ENCODE measurements at regions not wholly inside any gene's neighbourhood (a gene's known extent, or its start where the extent isn't known, plus 50 kb on each side); places are given as distances from the start of the nearest gene placed in this dataset.

DNA sequence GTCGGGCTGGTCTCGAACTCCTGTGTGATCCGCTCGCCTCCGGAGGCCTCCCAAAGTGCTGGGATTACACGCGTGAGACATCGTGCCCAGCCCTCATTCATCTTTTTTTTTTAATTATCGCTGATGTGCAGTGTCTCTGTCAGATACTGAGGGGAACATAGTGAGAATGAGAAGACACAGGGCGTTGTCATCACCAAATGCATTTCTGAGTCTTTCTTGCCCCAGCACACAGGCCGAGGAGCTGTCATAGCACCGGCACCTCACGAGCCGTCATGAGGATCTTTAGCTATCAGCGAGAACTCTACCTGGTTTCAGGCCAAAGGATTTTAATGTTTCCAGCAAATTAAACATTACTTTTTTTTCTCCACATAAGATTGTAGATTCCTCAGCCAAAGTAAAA lies 548.0 kb upstream of the SOX11 start:
- DNase-seq (ENCODE audit: low spot score): no peak
- TF ChIP-seq, protein P1, sequence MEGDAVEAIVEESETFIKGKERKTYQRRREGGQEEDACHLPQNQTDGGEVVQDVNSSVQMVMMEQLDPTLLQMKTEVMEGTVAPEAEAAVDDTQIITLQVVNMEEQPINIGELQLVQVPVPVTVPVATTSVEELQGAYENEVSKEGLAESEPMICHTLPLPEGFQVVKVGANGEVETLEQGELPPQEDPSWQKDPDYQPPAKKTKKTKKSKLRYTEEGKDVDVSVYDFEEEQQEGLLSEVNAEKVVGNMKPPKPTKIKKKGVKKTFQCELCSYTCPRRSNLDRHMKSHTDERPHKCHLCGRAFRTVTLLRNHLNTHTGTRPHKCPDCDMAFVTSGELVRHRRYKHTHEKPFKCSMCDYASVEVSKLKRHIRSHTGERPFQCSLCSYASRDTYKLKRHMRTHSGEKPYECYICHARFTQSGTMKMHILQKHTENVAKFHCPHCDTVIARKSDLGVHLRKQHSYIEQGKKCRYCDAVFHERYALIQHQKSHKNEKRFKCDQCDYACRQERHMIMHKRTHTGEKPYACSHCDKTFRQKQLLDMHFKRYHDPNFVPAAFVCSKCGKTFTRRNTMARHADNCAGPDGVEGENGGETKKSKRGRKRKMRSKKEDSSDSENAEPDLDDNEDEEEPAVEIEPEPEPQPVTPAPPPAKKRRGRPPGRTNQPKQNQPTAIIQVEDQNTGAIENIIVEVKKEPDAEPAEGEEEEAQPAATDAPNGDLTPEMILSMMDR (IDR thresholded peaks at IDR 0.05; ENCODE audit: extremely low read depth, insufficient read depth, missing control alignments): no peak
- in situ Hi-C loops (cut with MboI; ENCODE audit: low pct_unique_long_range_greater_than_20kb, low sequenced_read_pairs, unreplicated experiment): no loop called here

DNA sequence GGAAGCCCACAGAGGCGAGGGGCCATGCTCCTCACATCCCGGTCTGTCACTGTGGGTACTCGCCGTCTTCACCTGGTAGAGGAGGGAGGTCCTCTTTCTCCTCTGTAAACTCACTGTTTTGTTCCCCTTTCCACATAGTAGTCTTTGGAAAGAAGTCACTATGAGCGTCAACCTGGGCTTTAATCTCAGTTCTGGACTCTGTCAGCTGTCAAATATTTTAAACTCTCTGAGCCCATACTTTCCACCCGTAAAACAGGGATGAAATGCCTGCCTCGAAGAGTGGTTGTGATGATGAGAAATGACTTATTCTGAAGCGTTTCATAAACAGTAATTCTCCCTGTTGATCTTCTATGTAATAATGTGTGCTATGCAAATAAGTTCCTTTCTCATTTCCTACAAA lies 547.1 kb upstream of the SOX11 start:
- DNase-seq (ENCODE audit: low spot score): no peak
- in situ Hi-C loops (cut with MboI; ENCODE audit: low pct_unique_long_range_greater_than_20kb, low sequenced_read_pairs, unreplicated experiment): no loop called here

DNA sequence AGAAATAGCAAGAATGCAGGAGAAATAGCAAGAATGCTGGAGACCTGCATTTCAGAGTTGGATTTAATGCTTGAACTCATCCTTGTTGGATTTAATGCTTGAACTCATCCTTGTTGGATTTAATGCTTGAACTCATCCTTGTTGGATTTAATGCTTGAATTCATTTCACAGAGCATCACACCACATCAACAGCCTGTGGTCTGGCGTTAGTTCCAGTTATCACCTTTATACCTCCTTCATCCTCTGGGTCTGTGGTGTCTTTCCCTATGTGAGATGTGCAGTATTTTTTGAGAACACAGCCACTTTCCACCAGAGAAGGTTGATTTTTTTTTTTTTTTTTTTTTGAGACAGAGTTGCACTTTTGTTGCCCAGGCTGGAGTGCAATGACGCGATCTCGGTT lies 546.4 kb upstream of the SOX11 start:
- DNase-seq (ENCODE audit: low spot score): no peak
- TF ChIP-seq, protein P1 (IDR thresholded peaks at IDR 0.05; ENCODE audit: extremely low read depth, insufficient read depth, missing control alignments): no peak

More for the DNA sequence above, 547.1 kb upstream of the SOX11 start:
- TF ChIP-seq, protein P1 (IDR thresholded peaks at IDR 0.05; ENCODE audit: extremely low read depth, insufficient read depth, missing control alignments): no peak

DNA sequence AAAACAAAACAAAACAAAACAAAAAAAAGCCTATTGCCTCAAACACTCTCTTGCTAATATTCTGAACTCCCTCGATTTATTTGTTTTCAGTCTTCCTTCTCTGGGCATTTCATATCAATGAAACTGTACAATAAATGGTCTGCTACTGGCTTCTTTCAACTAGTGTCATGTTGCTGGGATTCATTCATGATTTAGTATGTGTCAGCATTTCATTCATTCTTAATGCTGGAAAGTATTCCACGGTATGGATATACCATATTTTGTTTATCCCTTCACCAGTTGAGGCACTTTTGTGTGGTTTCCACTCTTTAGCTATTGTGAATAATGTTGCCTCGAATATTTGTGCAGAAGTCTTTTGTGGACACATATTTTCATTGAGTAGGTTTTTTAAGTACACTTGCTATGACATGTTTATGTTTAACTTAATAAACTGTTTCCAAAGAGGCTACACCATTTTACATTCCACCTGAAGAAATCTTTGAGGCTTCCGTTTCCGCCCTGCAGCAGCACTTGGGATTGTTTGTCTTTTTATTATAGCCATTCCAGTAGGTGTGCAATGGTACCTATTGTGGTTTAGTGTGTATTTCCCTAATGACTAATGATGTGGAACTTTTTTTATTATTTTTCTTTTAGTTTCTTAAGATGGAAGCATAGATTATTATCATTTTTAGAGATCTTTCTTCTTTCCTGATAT lies 543.6 kb upstream of the SOX11 start:
- TF ChIP-seq, protein P1 (IDR thresholded peaks at IDR 0.05; ENCODE audit: extremely low read depth, insufficient read depth, missing control alignments): no peak
- DNase-seq (ENCODE audit: low spot score): no peak
- in situ Hi-C loops (cut with MboI; ENCODE audit: low pct_unique_long_range_greater_than_20kb, low sequenced_read_pairs, unreplicated experiment): no loop called here

More for the DNA sequence above, 546.4 kb upstream of the SOX11 start:
- in situ Hi-C loops (cut with MboI; ENCODE audit: low pct_unique_long_range_greater_than_20kb, low sequenced_read_pairs, unreplicated experiment): no loop called here

DNA sequence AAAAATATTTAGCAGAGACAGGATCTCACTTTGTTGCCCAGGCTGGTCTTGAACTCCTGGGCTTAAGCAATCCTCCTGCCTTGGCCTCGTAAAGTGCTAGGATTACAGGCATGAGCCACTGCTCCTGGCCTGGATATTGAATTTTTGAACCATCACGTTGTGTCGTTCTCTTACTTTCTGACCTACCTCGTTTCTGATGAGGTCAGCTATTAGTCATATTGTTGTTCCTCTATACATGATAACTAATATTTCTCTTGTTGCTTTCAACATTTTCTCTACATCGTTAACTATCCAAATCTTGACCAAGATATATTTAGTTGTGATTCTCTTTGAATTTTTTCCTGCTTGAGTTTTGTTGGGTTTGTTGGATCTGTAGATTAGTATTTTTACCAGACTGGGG lies 541.3 kb upstream of the SOX11 start:
- DNase-seq (ENCODE audit: low spot score): no peak
- TF ChIP-seq, protein P1 (IDR thresholded peaks at IDR 0.05; ENCODE audit: extremely low read depth, insufficient read depth, missing control alignments): no peak
- in situ Hi-C loops (cut with MboI; ENCODE audit: low pct_unique_long_range_greater_than_20kb, low sequenced_read_pairs, unreplicated experiment): no loop called here

DNA sequence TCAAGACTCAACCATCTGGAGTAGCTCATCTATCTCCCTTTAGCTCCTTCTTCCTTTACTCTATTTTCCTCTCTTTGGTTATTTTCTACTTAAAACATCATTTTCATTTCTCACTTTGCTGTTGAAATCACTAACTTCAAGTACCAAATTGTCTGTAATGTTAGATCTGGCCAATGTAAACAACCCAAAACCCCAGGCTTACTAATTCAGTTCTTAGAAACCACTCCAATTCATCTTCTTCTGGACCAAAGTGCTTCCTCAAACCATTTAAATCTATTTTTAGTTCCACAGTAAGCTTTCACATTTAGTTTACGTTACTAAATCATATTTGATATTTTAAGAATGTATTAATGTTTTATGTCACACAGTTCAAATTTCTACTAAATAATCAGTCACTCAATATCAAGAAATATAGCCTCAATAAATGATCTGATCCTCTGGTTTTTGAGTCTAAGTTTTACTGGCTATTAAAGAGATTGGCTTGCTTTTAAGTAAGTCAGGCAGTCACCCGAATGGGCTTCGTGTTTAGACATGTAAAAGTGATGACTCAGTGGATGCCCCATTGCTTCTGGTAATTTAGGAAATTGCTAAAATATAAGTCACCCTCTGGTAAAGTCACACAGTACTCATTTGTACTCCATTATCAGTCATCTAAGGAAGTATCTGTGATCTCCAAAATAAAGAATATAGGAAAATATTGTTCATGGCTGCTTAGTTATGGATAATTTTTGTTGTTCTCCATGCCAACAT lies 527.2 kb upstream of the SOX11 start:
- DNase-seq (ENCODE audit: low spot score): no peak
- in situ Hi-C loops (cut with MboI; ENCODE audit: low pct_unique_long_range_greater_than_20kb, low sequenced_read_pairs, unreplicated experiment): no loop called here
- TF ChIP-seq, protein P1 (IDR thresholded peaks at IDR 0.05; ENCODE audit: extremely low read depth, insufficient read depth, missing control alignments): no peak
